CD4-positive, alpha-beta T cell (primary cell): ENCODE measurements at regions not wholly inside any gene's neighbourhood (a gene's known extent, or its start where the extent isn't known, plus 50 kb on each side); places are given as distances from the start of the nearest gene placed in this dataset.

Experiments
- ATAC-seq: fragments of 200-7000 bp; cut with Tn5 transposase; one replicate; pipeline ENCODE4 v1.10.0; 2022; ENCODE audit warnings: mild to moderate bottlenecking; ENCODE audit not compliant: poor library complexity
- CTCF ChIA-PET: fragments of 350-600 bp; sonication (Branson Sonifier 250); formaldehyde crosslinking; loops from one replicate; lab custom pipeline; 2021; ENCODE audit warnings: antibody characterized with exemption, inconsistent platforms; lab: Charles Lee
- POLR2A ChIA-PET: fragments of 350-600 bp; sonication (Branson Sonifier 250); formaldehyde crosslinking; loops from one replicate; lab custom pipeline; 2021; ENCODE audit warnings: antibody characterized with exemption, inconsistent platforms; lab: Charles Lee
- DNase-seq, 14 experiments: peaks; one replicate each; pipeline ENCODE4 v3.0.0-alpha.2; 2013 to 2020; ENCODE audit warnings: mixed read lengths in 2 of 14
- H3K27ac ChIP-seq, 2 donors: one replicate each; pipeline versions ENCODE4 v1.5.1 to v1.7.0; 2013; ENCODE audit warnings: low read length in 2 of 2, low read depth in 1 of 2, mild to moderate bottlenecking in 1 of 2
- H3K27me3 ChIP-seq, 2 experiments: 1 replicate in 1 of 2; 2 replicates in 1 of 2; pipeline versions ENCODE4 v1.6.1 to v1.7.0; 2013; ENCODE audit warnings: low read length in 2 of 2, control low read depth in 1 of 2, mild to moderate bottlenecking in 1 of 2, moderate library complexity in 1 of 2; ENCODE audit not compliant: insufficient read depth in 2 of 2, control insufficient read depth in 1 of 2
- H3K36me3 ChIP-seq: one replicate; pipeline ENCODE4 v1.6.1; 2013; ENCODE audit warnings: low read length, control low read depth; ENCODE audit not compliant: insufficient read depth
- H3K4me1 ChIP-seq: one replicate; pipeline ENCODE4 v1.6.1; 2013; ENCODE audit warnings: low read length, control low read depth; ENCODE audit not compliant: insufficient read depth
- H3K4me3 ChIP-seq: one replicate; pipeline ENCODE4 v1.5.1; 2013; ENCODE audit warnings: mild to moderate bottlenecking, low read length, moderate library complexity
- H3K9me3 ChIP-seq, 2 experiments: 1 replicate in 1 of 2; 2 replicates in 1 of 2; pipeline versions ENCODE4 v1.6.1 to v1.7.0; 2013; ENCODE audit warnings: low read length in 2 of 2, mild to moderate bottlenecking in 2 of 2, control low read depth in 1 of 2, moderate library complexity in 1 of 2; ENCODE audit not compliant: control insufficient read depth in 1 of 2, insufficient read depth in 1 of 2
- H3K27ac Mint-ChIP-seq: one replicate; pipeline ENCODE4 v1.8.0; 2020; ENCODE audit warnings: mixed read lengths
- H3K27me3 Mint-ChIP-seq: one replicate; pipeline ENCODE4 v1.8.0; 2021; ENCODE audit warnings: mixed read lengths
- H3K36me3 Mint-ChIP-seq: one replicate; pipeline ENCODE4 v1.8.0; 2021; ENCODE audit warnings: low read depth, mixed read lengths
- H3K4me1 Mint-ChIP-seq: one replicate; pipeline ENCODE4 v1.8.0; 2021; ENCODE audit warnings: low read depth, mixed read lengths
- H3K4me3 Mint-ChIP-seq: one replicate; pipeline ENCODE4 v1.8.0; 2020; ENCODE audit warnings: mild to moderate bottlenecking, mixed read lengths
- H3K9me3 Mint-ChIP-seq: one replicate; pipeline ENCODE4 v1.8.0; 2020; ENCODE audit warnings: mixed read lengths
- CTCF ChIP-seq: fragments of 200-600 bp; IDR thresholded peaks from one replicate; pipeline ENCODE4 v1.8.0; 2022; ENCODE audit warnings: antibody characterized with exemption, mild to moderate bottlenecking
- intact Hi-C, 2 experiments: fragments of 100-400 bp; cut with DNase I in 1 of 2; cut with micrococcal nuclease in 1 of 2; formaldehyde crosslinking; loops; one replicate each; pipeline versions ENCODE4 v1.15.1 to v1.9.0; 2023 to 2025; cut with DNase I, micrococcal nuclease

GRCh38 chr7:53095731-53096501 is 60.5 kb downstream of the POM121L12 start:
- intact Hi-C loops: no loop called here
- Mint-ChIP-seq H3K4me3 (no peak overlapping the region), H3K4me1 (no peaks in the 10 kb centered on the region), H3K36me3 (no peaks in the 10 kb centered on the region), H3K27ac (no peak overlapping the region), H3K9me3 (peaks cover 7% of the 10 kb centered on the region), H3K27me3 (no peaks in the 10 kb centered on the region)
- Histone ChIP-seq H3K4me3 (no peak overlapping the region), H3K27ac (no peak overlapping the region), H3K9me3 (peaks cover 3 to 5% of the 10 kb centered on the region in 2 experiments), H3K4me1 (no peaks in the 10 kb centered on the region), H3K36me3 (no peaks in the 10 kb centered on the region), H3K27me3 (no peaks in the 10 kb centered on the region)
- no peak for ATAC-seq
- ChIA-PET POLR2A (no interaction called here), CTCF (no interaction called here)
- TF ChIP-seq CTCF: no peak
- DNase-seq: no peak

GRCh38 chr7:53100091-53100490 is 64.7 kb downstream of the POM121L12 start:
- no peak for TF ChIP-seq CTCF
- POLR2A ChIA-PET: no interaction called here
- H3K27ac ChIP-seq: no peak overlapping the region
- DNase-seq (no peak), ATAC-seq (no peak)
- intact Hi-C loops: no loop called here
- peaks cover 5 to 15% of the 10 kb centered on the region in 2 experiments for H3K9me3 ChIP-seq
- H3K36me3 ChIP-seq: no peaks in the 10 kb centered on the region
- Mint-ChIP-seq H3K27ac (no peak overlapping the region), H3K36me3 (no peaks in the 10 kb centered on the region), H3K4me3 (no peak overlapping the region), H3K9me3 (peaks cover 8% of the 10 kb centered on the region), H3K4me1 (no peaks in the 10 kb centered on the region), H3K27me3 (no peaks in the 10 kb centered on the region)
- H3K4me3 ChIP-seq: no peak overlapping the region
- no peaks in the 10 kb centered on the region for H3K27me3 ChIP-seq
- no peaks in the 10 kb centered on the region for H3K4me1 ChIP-seq
- CTCF ChIA-PET: no interaction called here

GRCh38 chr7:53101026-53101425 is 65.6 kb downstream of the POM121L12 start:
- H3K27ac ChIP-seq: no peak overlapping the region
- Mint-ChIP-seq H3K27me3 (no peaks in the 10 kb centered on the region), H3K4me3 (no peak overlapping the region), H3K36me3 (no peaks in the 10 kb centered on the region), H3K27ac (no peak overlapping the region), H3K9me3 (peaks cover 8% of the 10 kb centered on the region), H3K4me1 (no peaks in the 10 kb centered on the region)
- no peaks in the 10 kb centered on the region for H3K27me3 ChIP-seq
- POLR2A ChIA-PET: no interaction called here
- H3K4me3 ChIP-seq: no peak overlapping the region
- DNase-seq (no peak), ATAC-seq (no peak)
- no peaks in the 10 kb centered on the region for H3K4me1 ChIP-seq
- intact Hi-C loops: no loop called here
- no peak for TF ChIP-seq CTCF
- H3K9me3 ChIP-seq: peaks cover 5 to 15% of the 10 kb centered on the region in 2 experiments
- CTCF ChIA-PET: no interaction called here
- H3K36me3 ChIP-seq: no peaks in the 10 kb centered on the region
